HepG2 (cell line): ENCODE measurements at regions not wholly inside any gene's neighbourhood (a gene's known extent, or its start where the extent isn't known, plus 50 kb on each side); places are given as distances from the start of the nearest gene placed in this dataset.

ENCODE experiments used
- PHF5A ChIP-seq: IDR thresholded peaks from one replicate; pipeline ENCODE4 v1.6.1; 2018; ENCODE audit warnings: low read depth, missing genetic modification reagents; ENCODE audit not compliant: unreplicated experiment
- TRAFD1 ChIP-seq: sonication (generic); formaldehyde crosslinking; IDR thresholded peaks from 2 replicates; pipeline ENCODE4 v1.5.1; 2020; ENCODE audit warnings: missing genetic modification reagents, mild to moderate bottlenecking, borderline replicate concordance
- ZNF646 ChIP-seq: sonication (generic); formaldehyde crosslinking; IDR thresholded peaks from 2 replicates; pipeline ENCODE4 v1.9.0; 2021; ENCODE audit warnings: mild to moderate bottlenecking, missing genetic modification reagents
- ZNF75D ChIP-seq: sonication (generic); formaldehyde crosslinking; IDR thresholded peaks from 2 replicates; pipeline ENCODE4 v1.8.1; 2023; ENCODE audit warnings: missing genetic modification reagents, mild to moderate bottlenecking, borderline replicate concordance

- no peak for TF ChIP-seq ZNF646 (CRISPR knock-in tag)
- TF ChIP-seq PHF5A (CRISPR knock-in tag), result no peak
- no peak for TF ChIP-seq ZNF75D
- TF ChIP-seq TRAFD1, result no peak
- TF ChIP-seq, all 625 proteins: peak for 0
Measured at GRCh38 chr16:35730251-35730650, 2270.8 kb downstream of the TP53TG3F start (continued).
